C4-2B (cell line): ENCODE measurements at regions not wholly inside any gene's neighbourhood (a gene's known extent, or its start where the extent isn't known, plus 50 kb on each side); places are given as distances from the start of the nearest gene placed in this dataset.

Source experiments
- ZFX ChIP-seq: fragments of 450-650 bp; IDR thresholded peaks from 2 replicates; pipeline ENCODE4 v1.6.1; 2017
- TF ChIP-seq, protein P1 (sequence below): fragments of 450-650 bp; conservative IDR thresholded peaks from 2 replicates; pipeline ENCODE4 v1.5.1; 2017; ENCODE audit warnings: mild to moderate bottlenecking

DNA sequence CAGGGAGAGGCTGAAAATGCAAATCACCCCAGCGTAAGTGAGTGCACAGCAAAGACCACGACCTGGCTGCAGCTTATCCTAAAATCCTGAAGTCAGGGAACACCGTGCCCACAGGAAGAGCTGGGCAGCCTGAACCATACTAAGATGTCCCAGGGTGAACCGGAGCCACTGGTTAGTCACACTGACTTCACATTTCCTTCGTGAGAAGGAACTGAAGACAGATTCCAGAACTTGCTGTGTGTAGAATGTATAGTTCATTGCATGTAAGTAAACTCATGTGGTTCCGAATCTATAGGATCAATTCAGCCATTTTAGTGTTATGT is 84.6 kb upstream of the NDUFV2 start:
- TF ChIP-seq, protein P1, sequence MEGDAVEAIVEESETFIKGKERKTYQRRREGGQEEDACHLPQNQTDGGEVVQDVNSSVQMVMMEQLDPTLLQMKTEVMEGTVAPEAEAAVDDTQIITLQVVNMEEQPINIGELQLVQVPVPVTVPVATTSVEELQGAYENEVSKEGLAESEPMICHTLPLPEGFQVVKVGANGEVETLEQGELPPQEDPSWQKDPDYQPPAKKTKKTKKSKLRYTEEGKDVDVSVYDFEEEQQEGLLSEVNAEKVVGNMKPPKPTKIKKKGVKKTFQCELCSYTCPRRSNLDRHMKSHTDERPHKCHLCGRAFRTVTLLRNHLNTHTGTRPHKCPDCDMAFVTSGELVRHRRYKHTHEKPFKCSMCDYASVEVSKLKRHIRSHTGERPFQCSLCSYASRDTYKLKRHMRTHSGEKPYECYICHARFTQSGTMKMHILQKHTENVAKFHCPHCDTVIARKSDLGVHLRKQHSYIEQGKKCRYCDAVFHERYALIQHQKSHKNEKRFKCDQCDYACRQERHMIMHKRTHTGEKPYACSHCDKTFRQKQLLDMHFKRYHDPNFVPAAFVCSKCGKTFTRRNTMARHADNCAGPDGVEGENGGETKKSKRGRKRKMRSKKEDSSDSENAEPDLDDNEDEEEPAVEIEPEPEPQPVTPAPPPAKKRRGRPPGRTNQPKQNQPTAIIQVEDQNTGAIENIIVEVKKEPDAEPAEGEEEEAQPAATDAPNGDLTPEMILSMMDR: no peak
- TF ChIP-seq ZFX: no peak
